HCT116 (cell line): ENCODE measurements at regions not wholly inside any gene's neighbourhood (a gene's known extent, or its start where the extent isn't known, plus 50 kb on each side); places are given as distances from the start of the nearest gene placed in this dataset.

ENCODE experiments used
- ATAC-seq: fragments of 200-7000 bp; cut with Tn5 transposase; 2 replicates; pipeline ENCODE4 v1.9.1; 2020; ENCODE audit warnings: mild to moderate bottlenecking, moderate library complexity
- BruUV-seq: library from RNA; stranded (reverse); fragments of 400-500 nt; replicated peaks from 2 replicates; lab custom pipeline; 2021; lab: Mats Ljungman, UMichigan
- CTCF ChIA-PET: fragments of 300-600 bp; sonication (Branson Sonifier 250); formaldehyde crosslinking; loops from one replicate; lab custom pipeline; 2021; ENCODE audit warnings: antibody characterized with exemption; lab: Charles Lee
- POLR2A ChIA-PET: fragments of 300-600, 350-600 bp; sonication (Branson Sonifier 250); formaldehyde crosslinking; loops from one replicate; lab custom pipeline; 2021; ENCODE audit warnings: antibody characterized with exemption; lab: Charles Lee
- RAD21 ChIA-PET, 2 experiments: fragments of 300-600 bp; sonication (Branson Sonifier 250); formaldehyde crosslinking; loops; one replicate each; lab custom pipeline; 2023; ENCODE audit warnings: low total read pairs in 2 of 2; ENCODE audit not compliant: uncharacterized antibody in 2 of 2, unreplicated experiment in 2 of 2, low non-redundant PET in 1 of 2; lab: Charles Lee
- DNase-seq: peaks from one replicate; pipeline ENCODE4 v3.0.0-alpha.2; 2010; ENCODE audit warnings: low read depth, low spot score
- H2AFZ ChIP-seq: fragments of 200-600 bp; shearing (Covaris generic), sonication (generic); 2 replicates; pipeline ENCODE4 v1.6.1; 2017; ENCODE audit warnings: low read depth, mixed run types, mixed read lengths, antibody characterized with exemption, low read length; ENCODE audit not compliant: poor library complexity, severe bottlenecking
- H3K27ac ChIP-seq: 2 replicates; pipeline ENCODE4 v1.5.1; 2012; ENCODE audit warnings: low read depth, low read length
- H3K27me3 ChIP-seq: fragments of 200-600 bp; sonication (generic); 2 replicates; pipeline ENCODE4 v1.6.1; 2016; ENCODE audit warnings: mixed run types, low read length, mixed read lengths; ENCODE audit not compliant: insufficient read depth
- H3K36me3 ChIP-seq, 2 experiments: fragments of 200-500 bp in 1 of 2; fragments of 200-600 bp in 1 of 2; sonication (Bioruptor generic) in 1 of 2; sonication (generic) in 1 of 2; 2 replicates each; pipeline versions ENCODE4 v1.5.1 to v1.6.1; 2014 to 2016; ENCODE audit warnings: low read length in 2 of 2, inconsistent platforms in 1 of 2, mixed read lengths in 1 of 2, mixed run types in 1 of 2; ENCODE audit not compliant: insufficient read depth in 2 of 2, control insufficient read depth in 1 of 2
- H3K4me1 ChIP-seq, 2 experiments: fragments of 200-600 bp in 1 of 2; sonication (generic) in 1 of 2; 2 replicates each; pipeline versions ENCODE4 v1.5.1 to v1.6.1; 2012 to 2017; ENCODE audit warnings: low read length in 2 of 2, inconsistent platforms in 1 of 2, mild to moderate bottlenecking in 1 of 2, mixed read lengths in 1 of 2, mixed run types in 1 of 2, moderate library complexity in 1 of 2; ENCODE audit not compliant: insufficient read depth in 2 of 2, control insufficient read depth in 1 of 2
- H3K4me2 ChIP-seq: fragments of 200-600 bp; sonication (generic); 2 replicates; pipeline ENCODE4 v1.6.1; 2017; ENCODE audit warnings: mixed run types, low read length, mixed read lengths
- H3K4me3 ChIP-seq, 2 experiments: fragments of 200-600 bp in 1 of 2; sonication (generic) in 1 of 2; replicated peaks in 1 of 2; 2 replicates each; pipeline ENCODE4 v1.5.1; 2011 to 2016; ENCODE audit warnings: low read length in 2 of 2, control low read depth in 1 of 2, low read depth in 1 of 2, mild to moderate bottlenecking in 1 of 2, mixed read lengths in 1 of 2, mixed run types in 1 of 2
- H3K79me2 ChIP-seq: fragments of 200-600 bp; sonication (generic); 2 replicates; pipeline ENCODE4 v1.6.1; 2017; ENCODE audit warnings: mild to moderate bottlenecking, mixed run types, low read length, moderate library complexity, mixed read lengths; ENCODE audit not compliant: insufficient read depth
- H3K9ac ChIP-seq: fragments of 200-600 bp; sonication (generic); 2 replicates; pipeline ENCODE4 v1.6.1; 2016; ENCODE audit warnings: low read length, mixed read lengths
- H3K9me2 ChIP-seq: fragments of 200-600 bp; sonication (generic), shearing (Covaris generic); 2 replicates; pipeline ENCODE4 v1.6.1; 2017; ENCODE audit warnings: mixed run types, mild to moderate bottlenecking, moderate library complexity; ENCODE audit not compliant: insufficient read depth
- H3K9me3 ChIP-seq, 2 experiments: fragments of 200-500 bp in 1 of 2; fragments of 200-600 bp in 1 of 2; sonication (Bioruptor generic) in 1 of 2; sonication (generic) in 1 of 2; 2 replicates each; pipeline ENCODE4 v1.6.1; 2014 to 2017; ENCODE audit warnings: low read length in 2 of 2, mixed read lengths in 2 of 2, inconsistent platforms in 1 of 2, low read depth in 1 of 2, mild to moderate bottlenecking in 1 of 2, mixed run types in 1 of 2, moderate library complexity in 1 of 2; ENCODE audit not compliant: control insufficient read depth in 1 of 2, insufficient read depth in 1 of 2
- H4K20me1 ChIP-seq: fragments of 200-600 bp; sonication (generic), shearing (Covaris generic); 2 replicates; pipeline ENCODE4 v1.6.1; 2017; ENCODE audit warnings: mixed run types, mild to moderate bottlenecking, moderate library complexity; ENCODE audit not compliant: insufficient read depth
- CBX3 ChIP-seq: IDR thresholded peaks from 2 replicates; pipeline ENCODE4 v1.6.1; 2012; ENCODE audit warnings: low read depth
- CEBPB ChIP-seq: IDR thresholded peaks from 2 replicates; pipeline ENCODE4 v1.6.1; 2012; ENCODE audit warnings: low read depth
- CTCF ChIP-seq, 3 experiments: fragments of 200-600 bp in 1 of 3; sonication (generic) in 1 of 3; IDR thresholded peaks in 2 of 3; conservative IDR thresholded peaks in 1 of 3; 2 replicates each; pipeline ENCODE4 v1.5.1; 2012 to 2017; ENCODE audit warnings: low read depth in 2 of 3, low read length in 2 of 3, antibody characterized with exemption in 1 of 3, borderline replicate concordance in 1 of 3, control low read depth in 1 of 3, mild to moderate bottlenecking in 1 of 3, mixed read lengths in 1 of 3, mixed run types in 1 of 3, moderate library complexity in 1 of 3; ENCODE audit not compliant: insufficient read depth in 1 of 3
- EGR1 ChIP-seq: IDR thresholded peaks from 2 replicates; pipeline ENCODE4 v1.6.1; 2012; ENCODE audit warnings: low read depth
- ELF1 ChIP-seq: IDR thresholded peaks from 2 replicates; pipeline ENCODE4 v1.6.1; 2012; ENCODE audit warnings: low read depth, borderline replicate concordance
- EZH2 ChIP-seq: fragments of 200-600 bp; sonication (generic); IDR thresholded peaks from 2 replicates; pipeline ENCODE4 v1.6.1; 2017; ENCODE audit warnings: antibody characterized with exemption, mixed run types
- EZH2phosphoT487 ChIP-seq: fragments of 200-600 bp; IDR thresholded peaks from 2 replicates; pipeline ENCODE4 v1.6.1; 2018; ENCODE audit warnings: antibody characterized with exemption, borderline replicate concordance
- POLR2AphosphoS5 ChIP-seq: IDR thresholded peaks from 2 replicates; pipeline ENCODE4 v1.6.1; 2011; ENCODE audit warnings: mild to moderate bottlenecking, low read depth, low read length, moderate library complexity
- SIN3A ChIP-seq: IDR thresholded peaks from 2 replicates; pipeline ENCODE4 v1.6.1; 2012; ENCODE audit warnings: low read depth
- SP1 ChIP-seq: IDR thresholded peaks from 2 replicates; pipeline ENCODE4 v1.6.1; 2012; ENCODE audit warnings: low read depth
- SRF ChIP-seq: IDR thresholded peaks from 2 replicates; pipeline ENCODE4 v1.6.1; 2012; ENCODE audit warnings: low read depth
- TCF7L2 ChIP-seq: IDR thresholded peaks from 2 replicates; pipeline ENCODE4 v1.7.0; 2011; ENCODE audit warnings: borderline replicate concordance, inconsistent platforms; ENCODE audit not compliant: insufficient read depth, insufficient read length; ENCODE audit errors: extremely low read depth
- ZFX ChIP-seq: fragments of 450-650 bp; IDR thresholded peaks from 2 replicates; pipeline ENCODE4 v1.6.1; 2017
- ZNF274 ChIP-seq: fragments of 200-500 bp; sonication (Bioruptor generic); IDR thresholded peaks from 2 replicates; pipeline ENCODE4 v1.6.1; 2014; ENCODE audit warnings: mild to moderate bottlenecking, low read depth, low read length, inconsistent platforms
- intact Hi-C: fragments of 100-400 bp; cut with micrococcal nuclease; formaldehyde crosslinking; loops from 2 replicates; pipeline ENCODE4 v1.10.0; 2022
- TF ChIP-seq, protein P1 (sequence below): IDR thresholded peaks from 2 replicates; pipeline ENCODE4 v1.6.1; 2012

DNA sequence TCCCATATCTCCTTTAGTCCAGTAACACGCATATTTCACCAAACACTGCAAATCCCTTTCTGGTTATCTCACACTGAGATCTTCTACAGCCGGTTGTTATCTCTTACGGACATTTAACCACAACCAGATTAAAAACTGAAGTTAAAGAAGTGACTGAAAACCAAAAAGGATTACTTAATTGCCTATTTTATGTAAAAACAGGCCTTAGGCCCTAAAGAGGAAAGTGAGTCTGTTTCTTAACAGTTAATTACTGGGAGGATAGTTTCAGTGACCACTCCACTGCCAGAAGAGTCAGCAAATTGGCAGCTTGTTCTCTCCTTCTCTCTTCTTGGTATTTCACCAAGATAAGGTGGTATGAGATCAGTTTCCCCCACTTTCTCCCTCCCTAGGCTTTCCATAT lies 161.9 kb upstream of the MEOX2 start:
- H3K36me3 ChIP-seq = no peaks in the 10 kb centered on the region
- no peak for TF ChIP-seq EZH2phosphoT487
- no peak for TF ChIP-seq POLR2AphosphoS5
- no peak for TF ChIP-seq CEBPB
- no peak for TF ChIP-seq CBX3
- TF ChIP-seq ELF1 = no peak
- TF ChIP-seq ZFX = no peak
- TF ChIP-seq SP1 = no peak
- TF ChIP-seq ZNF274 = no peak
- TF ChIP-seq SRF = no peak
- no peak for TF ChIP-seq TCF7L2
- TF ChIP-seq, protein P1, sequence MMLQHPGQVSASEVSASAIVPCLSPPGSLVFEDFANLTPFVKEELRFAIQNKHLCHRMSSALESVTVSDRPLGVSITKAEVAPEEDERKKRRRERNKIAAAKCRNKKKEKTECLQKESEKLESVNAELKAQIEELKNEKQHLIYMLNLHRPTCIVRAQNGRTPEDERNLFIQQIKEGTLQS = no peak
- no peak for TF ChIP-seq EZH2
- TF ChIP-seq SIN3A = no peak
- TF ChIP-seq EGR1 = no peak
- TF ChIP-seq CTCF (IDR thresholded peaks at IDR 0.05 in 2 of 3, conservative IDR thresholded peaks at IDR 0.05 in 1 of 3; ENCODE audit: borderline replicate concordance in 1 of 3, insufficient read depth in 1 of 3, low read depth in 2 of 3, low read length in 2 of 3) = no peak
- TF ChIP-seq, all 23 proteins: peak for 0
- Histone ChIP-seq H3K27ac (no peak overlapping the region), H3K9me2 (no peaks in the 10 kb centered on the region; the same call in 1 of the 2 replicates), H3K27me3 (no peaks in the 10 kb centered on the region), H3K9ac (no peak overlapping the region), H3K4me2 (no peak overlapping the region), H3K4me3 (no peak overlapping the region), H3K9me3 (no peaks in the 10 kb centered on the region), H3K79me2 (no peaks in the 10 kb centered on the region), H2AFZ (no peak overlapping the region), H3K4me1 (no peaks in the 10 kb centered on the region), H4K20me1 (no peaks in the 10 kb centered on the region)
- intact Hi-C loops = no loop called here
- RAD21 ChIA-PET = no interaction called here
- CTCF ChIA-PET = no interaction called here
- POLR2A ChIA-PET = no interaction called here
- BruUV-seq = no TSS peak
- DNase-seq (no peak), ATAC-seq (no peak)
